ENCODE measurements at regions not wholly inside any gene's neighbourhood (a gene's known extent, or its start where the extent isn't known, plus 50 kb on each side); places are given as distances from the start of the nearest gene placed in this dataset.
A peak's percentile ranks its signal among the peaks of the same experiment; 100 is the strongest.

- in situ Hi-C loops (cut with HindIII; ENCODE audit: low pct_unique_long_range_greater_than_20kb, low sequenced_read_pairs) = no loop called here
- no peak for TF ChIP-seq JUND (IDR thresholded peaks at IDR 0.05; ENCODE audit: low read depth)
- no peak for DNase-seq (ENCODE audit: low read depth in 1 of 2, low spot score in 1 of 2)
Observed at GRCh38 chr4:53674903-53675302, 83.6 kb upstream of the LNX1 start.

- in situ Hi-C loops (cut with HindIII; ENCODE audit: low pct_unique_long_range_greater_than_20kb, low sequenced_read_pairs) = no loop called here
- DNase-seq (ENCODE audit: low read depth in 1 of 2, low spot score in 1 of 2) = no peak
- TF ChIP-seq JUND (IDR thresholded peaks at IDR 0.05; ENCODE audit: low read depth) = no peak
Observed at GRCh38 chr4:53672873-53673272, 81.6 kb upstream of the LNX1 start.

GRCh38 chr4:53671757-53672156 is 80.5 kb upstream of the LNX1 start:
- no peak for TF ChIP-seq JUND (IDR thresholded peaks at IDR 0.05; ENCODE audit: low read depth)
- peak in 1 of 2 experiments; percentile 66 for DNase-seq (ENCODE audit: low read depth in 1 of 2, low spot score in 1 of 2)
- in situ Hi-C loops (cut with HindIII; ENCODE audit: low pct_unique_long_range_greater_than_20kb, low sequenced_read_pairs) = no loop called here

- in situ Hi-C loops (cut with HindIII; ENCODE audit: low pct_unique_long_range_greater_than_20kb, low sequenced_read_pairs) = no loop called here
- no peak for TF ChIP-seq JUND (IDR thresholded peaks at IDR 0.05; ENCODE audit: low read depth)
- DNase-seq (ENCODE audit: low read depth in 1 of 2, low spot score in 1 of 2) = no peak
Observed at GRCh38 chr4:53659737-53660136, 68.5 kb upstream of the LNX1 start.

- TF ChIP-seq JUND (IDR thresholded peaks at IDR 0.05; ENCODE audit: low read depth) = no peak
- in situ Hi-C loops (cut with HindIII; ENCODE audit: low pct_unique_long_range_greater_than_20kb, low sequenced_read_pairs) = no loop called here
- DNase-seq (ENCODE audit: low read depth in 1 of 2, low spot score in 1 of 2) = no peak
Observed at GRCh38 chr4:53659112-53659511, 67.8 kb upstream of the LNX1 start.

- no peak for TF ChIP-seq JUND (IDR thresholded peaks at IDR 0.05; ENCODE audit: low read depth)
- DNase-seq (ENCODE audit: low read depth in 1 of 2, low spot score in 1 of 2) = no peak
- in situ Hi-C loops (cut with HindIII; ENCODE audit: low pct_unique_long_range_greater_than_20kb, low sequenced_read_pairs) = no loop called here
Observed at GRCh38 chr4:53658029-53658428, 66.7 kb upstream of the LNX1 start.

- in situ Hi-C loops (cut with HindIII; ENCODE audit: low pct_unique_long_range_greater_than_20kb, low sequenced_read_pairs) = no loop called here
- DNase-seq (ENCODE audit: low read depth in 1 of 2, low spot score in 1 of 2) = peak in 1 of 2 experiments; percentile 20
- TF ChIP-seq JUND (IDR thresholded peaks at IDR 0.05; ENCODE audit: low read depth) = no peak
Observed at GRCh38 chr4:53656421-53656981, 65.2 kb upstream of the LNX1 start.

- in situ Hi-C loops (cut with HindIII; ENCODE audit: low pct_unique_long_range_greater_than_20kb, low sequenced_read_pairs) = no loop called here
- DNase-seq (ENCODE audit: low read depth in 1 of 2, low spot score in 1 of 2) = peak in 1 of 2 experiments; percentile 36
- TF ChIP-seq JUND (IDR thresholded peaks at IDR 0.05; ENCODE audit: low read depth) = no peak
Observed at GRCh38 chr4:53654300-53654758, 63.0 kb upstream of the LNX1 start.

GRCh38 chr4:53653484-53654053 is 62.3 kb upstream of the LNX1 start:
- in situ Hi-C loops (cut with HindIII; ENCODE audit: low pct_unique_long_range_greater_than_20kb, low sequenced_read_pairs) = no loop called here
- DNase-seq (ENCODE audit: low read depth in 1 of 2, low spot score in 1 of 2) = peak in 1 of 2 experiments; percentile 58
- no peak for TF ChIP-seq JUND (IDR thresholded peaks at IDR 0.05; ENCODE audit: low read depth)

GRCh38 chr4:53651156-53651735 is 60.0 kb upstream of the LNX1 start:
- no peak for DNase-seq (ENCODE audit: low read depth in 1 of 2, low spot score in 1 of 2)
- TF ChIP-seq JUND (IDR thresholded peaks at IDR 0.05; ENCODE audit: low read depth) = no peak
- in situ Hi-C loops (cut with HindIII; ENCODE audit: low pct_unique_long_range_greater_than_20kb, low sequenced_read_pairs) = no loop called here

- in situ Hi-C loops (cut with HindIII; ENCODE audit: low pct_unique_long_range_greater_than_20kb, low sequenced_read_pairs) = no loop called here
- no peak for DNase-seq (ENCODE audit: low read depth in 1 of 2, low spot score in 1 of 2)
- no peak for TF ChIP-seq JUND (IDR thresholded peaks at IDR 0.05; ENCODE audit: low read depth)
Observed at GRCh38 chr4:53649357-53649756, 58.1 kb upstream of the LNX1 start.

- in situ Hi-C loops (cut with HindIII; ENCODE audit: low pct_unique_long_range_greater_than_20kb, low sequenced_read_pairs) = no loop called here
- no peak for DNase-seq (ENCODE audit: low read depth in 1 of 2, low spot score in 1 of 2)
- TF ChIP-seq JUND (IDR thresholded peaks at IDR 0.05; ENCODE audit: low read depth) = no peak
Observed at GRCh38 chr4:53647547-53647946, 56.3 kb upstream of the LNX1 start.

GRCh38 chr4:53646795-53647194 is 55.5 kb upstream of the LNX1 start:
- TF ChIP-seq JUND (IDR thresholded peaks at IDR 0.05; ENCODE audit: low read depth) = no peak
- no peak for DNase-seq (ENCODE audit: low read depth in 1 of 2, low spot score in 1 of 2)
- in situ Hi-C loops (cut with HindIII; ENCODE audit: low pct_unique_long_range_greater_than_20kb, low sequenced_read_pairs) = no loop called here
